ENCODE measurements at regions not wholly inside any gene's neighbourhood (a gene's known extent, or its start where the extent isn't known, plus 50 kb on each side); places are given as distances from the start of the nearest gene placed in this dataset.

GRCh38 chr2:83844490-83844889, 614.6 kb downstream of the SUCLG1 start:
- no peaks in the 10 kb centered on the region for H3K9me3 ChIP-seq (ENCODE audit: control insufficient read depth, low read depth, low read length)
- H3K4me1 ChIP-seq (ENCODE audit: control insufficient read depth, extremely low read depth, insufficient read depth, low read length) = no peaks in the 10 kb centered on the region
- H3K27ac ChIP-seq (ENCODE audit: control insufficient read depth, insufficient read depth, low read length) = no peak overlapping the region
- no peaks in the 10 kb centered on the region for H3K79me2 ChIP-seq (ENCODE audit: control insufficient read depth, insufficient read depth, low read length)
- TF ChIP-seq CTCF (optimal IDR thresholded peaks at IDR 0.05 in 1 of 3, IDR thresholded peaks at IDR 0.05 in 1 of 3, conservative IDR thresholded peaks at IDR 0.05 in 1 of 3; ENCODE audit: extremely low read depth in 1 of 3, insufficient read depth in 2 of 3, low read length in 3 of 3) = no peak
- TF ChIP-seq EZH2 (IDR thresholded peaks at IDR 0.05; ENCODE audit: low read length) = no peak
- H3K4me3 ChIP-seq (ENCODE audit: control insufficient read depth in 2 of 3, extremely low read depth in 1 of 3, insufficient read depth in 2 of 3, low read depth in 1 of 3, low read length in 3 of 3) = no peak overlapping the region
- H3K27me3 ChIP-seq (ENCODE audit: control insufficient read depth, extremely low read depth, insufficient read depth, low read length) = no peaks in the 10 kb centered on the region
- H3K9me1 ChIP-seq (ENCODE audit: control insufficient read depth, extremely low read depth, insufficient read depth, low read length) = no peaks in the 10 kb centered on the region
- no peaks in the 10 kb centered on the region for H4K20me1 ChIP-seq (ENCODE audit: control insufficient read depth, extremely low read depth, insufficient read depth, low read length)
- no peak for DNase-seq (ENCODE audit: low read depth, low spot score)
- FAIRE-seq = no peak
- no peak overlapping the region for H3K9ac ChIP-seq (ENCODE audit: control insufficient read depth, extremely low read depth, insufficient read depth, low read length)
- H2AFZ ChIP-seq (ENCODE audit: control insufficient read depth, low read length) = no peak overlapping the region
- dilution Hi-C loops (cut with MboI; ENCODE audit: extremely low pct_ligation_motif_present, low sequenced_read_pairs) = no loop called here
- H3K36me3 ChIP-seq (ENCODE audit: control insufficient read depth in 2 of 2, extremely low read depth in 1 of 2, insufficient read depth in 2 of 2, low read length in 2 of 2) = no peaks in the 10 kb centered on the region
- H3K4me2 ChIP-seq (ENCODE audit: control insufficient read depth, extremely low read depth, insufficient read depth, low read depth, low read length) = no peak overlapping the region

GRCh38 chr2:83842421-83842820, 616.7 kb downstream of the SUCLG1 start:
- Histone ChIP-seq H2AFZ (ENCODE audit: control insufficient read depth, low read length) (no peak overlapping the region), H3K27me3 (ENCODE audit: control insufficient read depth, extremely low read depth, insufficient read depth, low read length) (no peaks in the 10 kb centered on the region), H3K4me1 (ENCODE audit: control insufficient read depth, extremely low read depth, insufficient read depth, low read length) (no peaks in the 10 kb centered on the region), H3K4me3 (ENCODE audit: control insufficient read depth in 2 of 3, extremely low read depth in 1 of 3, insufficient read depth in 2 of 3, low read depth in 1 of 3, low read length in 3 of 3) (no peak overlapping the region), H3K9me1 (ENCODE audit: control insufficient read depth, extremely low read depth, insufficient read depth, low read length) (no peaks in the 10 kb centered on the region), H3K79me2 (ENCODE audit: control insufficient read depth, insufficient read depth, low read length) (no peaks in the 10 kb centered on the region), H4K20me1 (ENCODE audit: control insufficient read depth, extremely low read depth, insufficient read depth, low read length) (no peaks in the 10 kb centered on the region), H3K9ac (ENCODE audit: control insufficient read depth, extremely low read depth, insufficient read depth, low read length) (no peak overlapping the region), H3K9me3 (ENCODE audit: control insufficient read depth, low read depth, low read length) (no peaks in the 10 kb centered on the region), H3K4me2 (ENCODE audit: control insufficient read depth, extremely low read depth, insufficient read depth, low read depth, low read length) (no peak overlapping the region), H3K36me3 (ENCODE audit: control insufficient read depth in 2 of 2, extremely low read depth in 1 of 2, insufficient read depth in 2 of 2, low read length in 2 of 2) (no peaks in the 10 kb centered on the region), H3K27ac (ENCODE audit: control insufficient read depth, insufficient read depth, low read length) (no peak overlapping the region)
- no peak for TF ChIP-seq CTCF (optimal IDR thresholded peaks at IDR 0.05 in 1 of 3, IDR thresholded peaks at IDR 0.05 in 1 of 3, conservative IDR thresholded peaks at IDR 0.05 in 1 of 3; ENCODE audit: extremely low read depth in 1 of 3, insufficient read depth in 2 of 3, low read length in 3 of 3)
- no peak for TF ChIP-seq EZH2 (IDR thresholded peaks at IDR 0.05; ENCODE audit: low read length)
- FAIRE-seq = no peak
- dilution Hi-C loops (cut with MboI; ENCODE audit: extremely low pct_ligation_motif_present, low sequenced_read_pairs) = no loop called here
- no peak for DNase-seq (ENCODE audit: low read depth, low spot score)
